OCI-LY3 (cell line): ENCODE measurements at regions not wholly inside any gene's neighbourhood (a gene's known extent, or its start where the extent isn't known, plus 50 kb on each side); places are given as distances from the start of the nearest gene placed in this dataset.

Experiments used
- EZH2phosphoT487 ChIP-seq: fragments of 200-600 bp; shearing (Covaris generic); IDR thresholded peaks from 2 replicates; pipeline ENCODE4 v1.6.1; 2018; ENCODE audit warnings: antibody characterized with exemption, mixed run types, low read depth
- TF ChIP-seq, protein P1 (sequence below): fragments of 200-600, 300-600 bp; sonication (generic); IDR thresholded peaks from 2 replicates; pipeline ENCODE4 v1.5.1; 2014; ENCODE audit warnings: antibody characterized with exemption, low read length, low read depth

DNA sequence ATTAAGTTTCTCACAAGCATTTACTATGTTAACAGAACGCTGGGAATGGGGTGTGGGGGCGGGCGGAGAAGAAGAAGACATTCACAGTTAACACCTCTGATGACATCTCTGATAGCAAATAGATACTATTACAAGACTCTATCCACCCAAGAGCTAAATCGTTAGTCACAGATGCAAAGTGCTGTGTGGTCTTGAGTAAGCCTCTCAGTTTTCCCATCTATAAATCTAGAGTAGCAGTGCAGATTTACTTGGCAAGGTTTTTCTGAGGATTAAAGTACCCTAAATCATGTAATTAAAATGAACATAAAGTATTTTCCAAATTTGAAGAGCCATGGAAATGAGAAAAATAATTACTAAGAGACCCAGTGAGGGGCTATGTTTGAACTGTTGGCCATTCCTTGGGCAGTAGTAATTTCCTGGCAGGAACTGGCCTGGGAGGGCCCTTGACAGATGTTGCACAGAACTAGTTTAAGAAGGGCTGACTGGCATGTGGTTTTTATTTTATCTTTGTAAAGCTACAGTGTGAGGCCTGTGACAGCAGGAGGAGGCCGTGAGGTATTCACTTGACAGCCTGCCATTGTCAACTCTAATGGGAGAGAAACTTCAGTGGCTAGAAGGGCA lies 58.7 kb upstream of the APOBEC4 start:
- TF ChIP-seq, protein P1, sequence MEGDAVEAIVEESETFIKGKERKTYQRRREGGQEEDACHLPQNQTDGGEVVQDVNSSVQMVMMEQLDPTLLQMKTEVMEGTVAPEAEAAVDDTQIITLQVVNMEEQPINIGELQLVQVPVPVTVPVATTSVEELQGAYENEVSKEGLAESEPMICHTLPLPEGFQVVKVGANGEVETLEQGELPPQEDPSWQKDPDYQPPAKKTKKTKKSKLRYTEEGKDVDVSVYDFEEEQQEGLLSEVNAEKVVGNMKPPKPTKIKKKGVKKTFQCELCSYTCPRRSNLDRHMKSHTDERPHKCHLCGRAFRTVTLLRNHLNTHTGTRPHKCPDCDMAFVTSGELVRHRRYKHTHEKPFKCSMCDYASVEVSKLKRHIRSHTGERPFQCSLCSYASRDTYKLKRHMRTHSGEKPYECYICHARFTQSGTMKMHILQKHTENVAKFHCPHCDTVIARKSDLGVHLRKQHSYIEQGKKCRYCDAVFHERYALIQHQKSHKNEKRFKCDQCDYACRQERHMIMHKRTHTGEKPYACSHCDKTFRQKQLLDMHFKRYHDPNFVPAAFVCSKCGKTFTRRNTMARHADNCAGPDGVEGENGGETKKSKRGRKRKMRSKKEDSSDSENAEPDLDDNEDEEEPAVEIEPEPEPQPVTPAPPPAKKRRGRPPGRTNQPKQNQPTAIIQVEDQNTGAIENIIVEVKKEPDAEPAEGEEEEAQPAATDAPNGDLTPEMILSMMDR, result no peak
- no peak for TF ChIP-seq EZH2phosphoT487
